Heart left ventricle (tissue), 16 donors: ENCODE measurements at regions not wholly inside any gene's neighbourhood (a gene's known extent, or its start where the extent isn't known, plus 50 kb on each side); places are given as distances from the start of the nearest gene placed in this dataset.

Experiments
- ATAC-seq, 4 donors: fragments of 200-7000 bp; cut with Tn5 transposase; one replicate each; pipeline ENCODE4 v1.9.1; 2020 to 2022; ENCODE audit warnings: moderate library complexity in 4 of 4, mild to moderate bottlenecking in 3 of 4, moderate number of reproducible peaks in 1 of 4
- DNase-seq, 5 donors: peaks; one replicate each; pipeline ENCODE4 v3.0.0-alpha.2; 2020
- H3K27ac ChIP-seq, 12 donors: fragments of 200-600 bp; sonication (generic) in 4 of 12; one replicate each; pipeline versions ENCODE4 v1.5.0 to v1.8.0; 2016 to 2022; ENCODE audit warnings: mild to moderate bottlenecking in 2 of 12
- H3K27me3 ChIP-seq, 9 donors: fragments of 200-600 bp; sonication (generic) in 2 of 9; one replicate each; pipeline versions ENCODE4 v1.5.1 to v1.8.0; 2016 to 2022; ENCODE audit warnings: mild to moderate bottlenecking in 3 of 9
- H3K36me3 ChIP-seq, 9 donors: fragments of 200-600 bp; sonication (generic) in 2 of 9; one replicate each; pipeline versions ENCODE4 v1.5.0 to v1.8.0; 2018 to 2022; ENCODE audit warnings: mild to moderate bottlenecking in 2 of 9
- H3K4me1 ChIP-seq, 12 donors: fragments of 200-600 bp; sonication (generic) in 4 of 12; one replicate each; pipeline versions ENCODE4 v1.5.0 to v1.8.0; 2016 to 2022; ENCODE audit warnings: mild to moderate bottlenecking in 3 of 12
- H3K4me3 ChIP-seq, 12 donors: fragments of 200-600 bp; sonication (generic) in 4 of 12; one replicate each; pipeline versions ENCODE4 v1.5.0 to v1.8.0; 2017 to 2022; ENCODE audit warnings: mild to moderate bottlenecking in 9 of 12, moderate library complexity in 4 of 12
- H3K9me3 ChIP-seq, 12 donors: fragments of 200-600 bp; sonication (generic) in 4 of 12; one replicate each; pipeline versions ENCODE4 v1.5.0 to v1.8.0; 2016 to 2022; ENCODE audit warnings: mild to moderate bottlenecking in 1 of 12
- CTCF ChIP-seq, 12 donors: fragments of 200-600 bp; sonication (generic) in 4 of 12; IDR thresholded peaks; one replicate each; pipeline versions ENCODE4 v1.5.0 to v1.8.0; 2018 to 2022; ENCODE audit warnings: antibody characterized with exemption in 12 of 12, mild to moderate bottlenecking in 5 of 12
- POLR2A ChIP-seq, 2 donors: fragments of 450-650 bp; IDR thresholded peaks; one replicate each; pipeline ENCODE4 v1.6.1; 2017; ENCODE audit warnings: antibody characterized with exemption in 2 of 2, mild to moderate bottlenecking in 2 of 2, moderate library complexity in 2 of 2
- WGBS, 4 donors: extraction: QIAGEN DNeasy Blood & Tissue Kit in 2 of 4; methylation state at CpG; one replicate each; pipeline versions ENCODE4 v1.1.5 to v1.1.7; 2013 to 2018; 5-methylcytosine and 5-hydroxymethylcytosine counted together
- intact Hi-C, 10 donors: fragments of 100-400 bp; cut with DNase I; formaldehyde crosslinking; loops; one replicate each; pipeline versions ENCODE4 v1.11.1 to v1.14.2; 2022
- donor health status: ischemic (EF 13 %, LVEDD 7.1; RV severe dilation, severe dysfunction).
- donor health status: healthy with polysubstance abuse.
- donor health status: DM: no; HTN: yes; CAD: no.
- donor health status: DM: no; HTN: no; CAD: no.
- donor health status: ischemic (EF 25% LVEDD 6.9; RV normal size, moderate dysfunction).
- donor health status: ischemic (EF 25% LVEDD 5.7; RV mildly dilated, moderate dysfunction).
- donor health status: healthy.
- donor health status: DM: yes; HTN: yes; CAD: no.
- donor health status: ischemic (EF 35%, LVEDD 5.7; RV mildly dilated, moderate dysfunction).
- donor health status: nonischemic (EF 11% LVEDD 7.7; RV severe dilation, severe dysfunction).
- donor health status: DM: yes; HTN: yes; CAD: no.
- donor health status: PGD.
- donor health status: ischemic (EF 29% LVEDD 5.4; RV normal size, mild dysfunction).
- donor health status: nonischemic (EF 23%, LVEDD 6.1; RV moderate dilation, normal function).

- no peak for ATAC-seq
- no peaks in the 10 kb centered on the region for H3K27me3 ChIP-seq
- no peaks in the 10 kb centered on the region for H3K36me3 ChIP-seq
- H3K4me1 ChIP-seq: no peaks in the 10 kb centered on the region
- H3K9me3 ChIP-seq: no peaks in the 10 kb centered on the region
- H3K4me3 ChIP-seq: no peak overlapping the region
- no peak overlapping the region for H3K27ac ChIP-seq
- no peak for DNase-seq
- intact Hi-C loops: no loop called here
- TF ChIP-seq CTCF (IDR thresholded peaks at IDR 0.05) (no peak), POLR2A (IDR thresholded peaks at IDR 0.05) (no peak)
These were observed 62.7 kb upstream of the BRINP3 start for GRCh38 chr1:190540366-190540765.

GRCh38 chr1:190551638-190552037, 74.0 kb upstream of the BRINP3 start:
- H3K27me3 ChIP-seq: no peaks in the 10 kb centered on the region
- no peaks in the 10 kb centered on the region for H3K36me3 ChIP-seq
- no peaks in the 10 kb centered on the region for H3K9me3 ChIP-seq
- H3K27ac ChIP-seq: no peak overlapping the region
- no peaks in the 10 kb centered on the region for H3K4me1 ChIP-seq
- no peak overlapping the region for H3K4me3 ChIP-seq
- WGBS, 4 donors: 46 to 66% (median 63%) methylated on average over 1 of the region's 1 CpG
- intact Hi-C loops: no loop called here
- no peak for DNase-seq
- no peak for ATAC-seq
- TF ChIP-seq POLR2A (IDR thresholded peaks at IDR 0.05): no peak
- no peak for TF ChIP-seq CTCF (IDR thresholded peaks at IDR 0.05)

GRCh38 chr1:190560161-190560681, 82.6 kb upstream of the BRINP3 start:
- TF ChIP-seq POLR2A (IDR thresholded peaks at IDR 0.05): no peak
- TF ChIP-seq CTCF (IDR thresholded peaks at IDR 0.05): no peak
- no peaks in the 10 kb centered on the region for H3K36me3 ChIP-seq
- H3K27ac ChIP-seq: no peak overlapping the region
- DNase-seq (no peak), ATAC-seq (no peak)
- H3K9me3 ChIP-seq: peaks cover 0 to 19% (median 3%) of the 10 kb centered on the region in 12 donors
- no peaks in the 10 kb centered on the region for H3K4me1 ChIP-seq
- intact Hi-C loops: no loop called here
- WGBS, 4 donors: 83 to 94% (median 90%) methylated on average over 1 of the region's 1 CpG
- no peak overlapping the region for H3K4me3 ChIP-seq
- H3K27me3 ChIP-seq: no peaks in the 10 kb centered on the region

GRCh38 chr1:190563230-190563629, 85.6 kb upstream of the BRINP3 start:
- no peak for TF ChIP-seq CTCF (IDR thresholded peaks at IDR 0.05)
- TF ChIP-seq POLR2A (IDR thresholded peaks at IDR 0.05): no peak
- H3K4me3 ChIP-seq: no peak overlapping the region
- DNase-seq (peak in 1 of 5 donors; percentile 31), ATAC-seq (no peak)
- no peaks in the 10 kb centered on the region for H3K36me3 ChIP-seq
- WGBS, 4 donors: 80 to 88% (median 84%) methylated on average over 9 of the region's 9 CpGs
- H3K9me3 ChIP-seq: peaks cover 0 to 19% (median 3%) of the 10 kb centered on the region in 12 donors
- H3K27me3 ChIP-seq: no peaks in the 10 kb centered on the region
- H3K4me1 ChIP-seq: no peaks in the 10 kb centered on the region
- intact Hi-C loops: no loop called here
- H3K27ac ChIP-seq: no peak overlapping the region
